NCI-H526 treated with DMSO at 0.1 percent for 48 hours (cell line): ENCODE measurements at regions not wholly inside any gene's neighbourhood (a gene's known extent, or its start where the extent isn't known, plus 50 kb on each side); places are given as distances from the start of the nearest gene placed in this dataset.
"Not testable (repeated sequence)": the region's sequence is repeated elsewhere in the genome, so short reads cannot be mapped to it uniquely, and the experiment has no call there.

Experiments
- DNase-seq: peaks from one replicate; lab custom pipeline; 2025; lab: John Stamatoyannopoulos, UW

DNA sequence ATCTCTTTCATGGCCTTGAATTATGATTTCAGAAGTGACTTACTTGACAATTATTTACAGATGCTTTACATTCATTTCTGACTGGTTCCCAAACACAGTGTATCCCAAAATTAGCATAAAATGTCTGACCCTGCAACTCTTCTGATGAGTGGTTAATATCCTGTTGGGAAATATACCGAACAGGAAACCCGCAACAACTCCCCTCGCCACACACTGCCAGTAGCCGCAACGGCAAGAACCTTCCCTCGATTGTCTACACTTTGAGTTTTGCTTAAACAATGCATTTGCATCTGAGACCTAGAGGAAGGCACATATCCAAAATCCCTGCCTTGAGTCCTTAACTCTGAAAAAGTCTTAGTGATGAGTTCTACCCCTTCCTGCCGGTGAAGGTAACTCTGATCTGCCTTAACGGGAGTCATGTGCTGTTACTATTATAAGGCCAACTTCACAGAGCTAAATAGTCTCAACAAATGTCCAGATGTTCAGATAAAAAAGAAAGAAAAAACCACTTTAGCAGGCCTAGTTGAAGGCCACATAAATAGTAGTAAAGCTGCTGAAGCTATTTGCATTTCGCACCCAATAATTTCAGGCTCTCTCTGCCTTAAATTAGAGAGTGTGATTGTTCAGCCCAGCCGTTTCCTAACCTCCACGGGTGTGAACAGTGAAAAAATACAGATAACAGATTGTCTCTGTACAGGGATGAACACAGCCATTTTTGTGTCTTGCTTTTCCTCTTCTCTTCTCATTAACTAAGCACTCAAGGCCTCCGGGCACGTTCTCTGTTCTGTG lies 321.1 kb downstream of the HS3ST3B1 start:
- no peak for DNase-seq

DNA sequence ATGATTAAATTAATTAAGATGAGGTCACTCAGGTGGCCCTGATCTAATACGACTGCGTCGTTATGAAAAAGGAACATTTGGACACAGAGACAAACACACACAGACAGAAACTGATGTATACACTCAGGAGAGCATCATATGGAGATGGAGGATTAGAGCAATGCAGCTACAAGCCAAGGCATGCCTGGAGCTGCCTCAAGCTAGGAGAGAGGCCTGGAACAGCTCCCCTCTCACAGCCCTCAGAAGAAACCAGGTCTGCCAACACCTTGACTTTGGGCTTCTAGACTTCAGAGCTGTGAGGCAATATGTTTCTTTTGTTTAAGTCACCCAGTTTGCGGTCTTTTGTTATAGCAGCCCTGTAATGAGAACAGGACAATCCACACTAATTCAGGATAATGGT lies 318.9 kb downstream of the HS3ST3B1 start:
- DNase-seq, result no peak

DNA sequence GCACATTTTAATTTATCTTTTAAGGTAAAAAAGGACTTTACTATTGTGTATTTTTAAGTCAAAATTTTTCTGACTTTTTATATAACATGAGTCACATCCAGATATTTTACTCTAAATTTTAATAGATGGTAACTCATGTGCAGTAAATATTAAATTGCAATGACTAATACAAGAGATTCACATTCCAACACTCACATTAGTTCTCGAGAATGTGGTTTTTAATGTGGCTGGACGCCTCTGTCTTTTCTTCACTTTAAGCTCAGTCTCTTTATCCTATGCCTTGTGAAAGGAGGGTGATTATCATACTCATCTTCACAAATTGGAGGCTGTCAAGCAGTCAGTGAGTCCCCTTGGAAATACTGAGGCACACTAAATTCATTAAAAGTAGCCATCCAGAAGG lies 315.6 kb downstream of the HS3ST3B1 start:
- DNase-seq, result no peak

DNA sequence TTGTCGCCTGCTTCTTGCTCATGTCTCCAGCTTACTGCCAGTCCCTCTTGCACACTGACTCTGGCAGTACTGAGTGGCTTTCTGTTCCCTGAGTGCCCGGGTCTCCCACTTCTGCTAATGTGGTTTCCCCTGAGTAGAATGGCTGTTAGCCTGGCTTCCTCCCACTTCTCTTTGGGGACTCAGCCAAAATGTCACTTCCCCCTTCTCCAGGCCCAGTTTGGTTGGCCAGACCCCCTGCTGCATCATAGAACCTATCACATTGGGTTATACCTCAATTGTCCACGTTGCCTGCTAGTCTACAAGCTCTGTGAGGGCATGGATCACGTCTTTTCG lies 304.4 kb downstream of the HS3ST3B1 start:
- no peak for DNase-seq

DNA sequence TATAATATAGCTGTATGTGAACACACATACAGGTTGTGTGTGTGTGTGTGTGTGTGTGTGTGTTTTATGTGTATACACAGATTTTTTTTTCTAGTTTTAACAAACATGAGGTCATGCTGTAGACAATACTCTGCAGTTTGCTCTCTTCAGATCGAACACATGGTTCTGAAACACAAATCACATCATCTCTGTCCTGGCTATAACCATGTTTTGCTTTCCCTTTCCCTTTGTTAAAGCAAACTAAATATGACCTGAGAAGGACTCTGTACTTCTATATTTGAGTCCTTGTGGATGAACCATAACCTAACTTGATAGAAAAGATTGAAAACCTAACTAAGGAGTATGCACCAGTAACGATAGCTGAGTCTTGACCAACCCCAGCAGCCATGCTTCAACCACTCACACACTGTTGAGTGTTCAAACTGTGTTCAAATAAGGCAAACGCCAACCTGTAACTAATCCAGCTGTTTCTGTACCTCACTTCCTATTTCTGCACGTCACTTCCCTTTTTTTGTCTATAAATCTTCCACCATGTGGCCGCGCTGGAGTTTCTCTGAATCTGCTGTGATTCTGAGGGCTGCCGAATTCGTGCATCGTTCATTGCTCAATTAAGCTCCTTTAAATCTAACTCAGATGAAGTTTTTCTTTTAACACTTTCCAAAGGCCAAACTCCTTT lies 303.8 kb downstream of the HS3ST3B1 start:
- DNase-seq, result no peak

DNA sequence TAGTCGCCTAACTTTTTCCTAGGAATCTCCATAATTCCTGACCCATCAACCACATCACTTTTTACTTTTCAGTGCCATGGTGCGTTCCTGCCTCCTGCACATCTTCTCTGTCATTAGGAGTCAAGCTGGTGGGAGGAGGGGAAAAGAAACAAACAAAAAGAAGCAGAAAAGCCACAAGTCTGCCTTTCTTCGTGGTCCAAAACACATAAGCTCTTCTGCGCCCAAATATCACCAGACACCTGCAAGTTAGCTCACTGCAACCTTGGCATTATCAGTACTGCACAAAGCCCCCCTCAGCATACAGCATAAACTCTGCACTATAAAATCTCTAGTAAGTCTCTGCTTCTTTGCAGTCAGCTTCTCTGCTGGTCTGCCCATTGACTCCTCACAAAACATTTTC lies 295.3 kb downstream of the HS3ST3B1 start:
- DNase-seq, result no peak

DNA sequence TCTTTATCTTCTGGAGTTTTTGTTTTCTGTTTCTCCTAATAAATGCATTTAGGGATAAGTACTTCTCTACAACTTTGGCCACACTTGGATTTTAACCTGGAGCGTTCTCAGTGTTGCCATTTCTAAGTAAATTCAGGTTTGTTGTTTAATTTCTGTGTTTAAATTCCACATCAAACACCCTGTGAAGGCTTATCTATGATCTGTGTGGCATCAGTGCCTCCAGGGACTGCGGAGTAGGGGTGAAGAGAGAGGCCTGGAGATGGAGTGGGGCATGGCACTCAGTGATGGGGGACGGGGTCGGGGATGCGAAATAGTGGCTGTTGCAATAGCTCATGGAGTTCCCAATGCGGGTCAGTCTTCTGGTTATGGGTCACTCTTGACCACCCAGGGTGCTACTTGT lies 294.8 kb downstream of the HS3ST3B1 start:
- no peak for DNase-seq

DNA sequence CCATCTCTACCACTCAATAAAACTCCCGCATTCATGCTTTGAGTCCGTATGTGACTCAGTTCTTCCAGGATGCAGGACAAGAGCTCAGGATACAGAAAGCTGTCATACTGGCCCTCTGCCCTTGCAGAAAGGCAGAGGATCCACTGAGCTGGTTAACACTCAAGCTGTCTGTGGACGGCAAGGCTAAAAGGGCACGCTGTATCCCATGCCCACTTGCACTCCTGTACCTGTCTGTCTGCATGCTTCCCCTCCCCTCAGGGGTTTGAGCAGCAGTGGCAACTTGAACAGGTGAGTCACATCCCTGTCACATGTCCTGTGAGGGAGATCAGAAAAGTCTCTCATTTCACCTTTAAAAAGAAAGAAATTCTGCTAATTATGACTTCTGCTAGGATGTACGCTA lies 293.8 kb downstream of the HS3ST3B1 start:
- DNase-seq, result no peak

DNA sequence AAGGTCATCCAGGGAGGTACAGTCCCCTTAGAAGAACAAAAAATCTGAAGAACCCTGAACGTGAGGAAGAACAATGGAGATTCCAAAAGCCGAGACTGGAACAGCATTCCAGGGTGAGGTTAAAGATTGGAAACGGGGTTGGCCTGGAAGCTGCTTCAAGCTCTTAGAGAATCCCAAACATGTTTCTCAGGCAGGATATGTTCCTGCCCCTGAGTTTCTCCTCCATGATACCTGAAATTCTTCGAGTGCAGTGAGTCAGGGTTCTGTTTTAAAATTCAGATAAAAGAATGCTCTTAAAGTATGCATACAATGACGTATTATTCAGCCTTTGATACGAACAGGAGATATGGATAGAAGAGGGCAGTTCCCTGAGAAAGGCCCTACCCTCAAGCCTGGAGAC lies 293.1 kb downstream of the HS3ST3B1 start:
- no peak for DNase-seq

DNA sequence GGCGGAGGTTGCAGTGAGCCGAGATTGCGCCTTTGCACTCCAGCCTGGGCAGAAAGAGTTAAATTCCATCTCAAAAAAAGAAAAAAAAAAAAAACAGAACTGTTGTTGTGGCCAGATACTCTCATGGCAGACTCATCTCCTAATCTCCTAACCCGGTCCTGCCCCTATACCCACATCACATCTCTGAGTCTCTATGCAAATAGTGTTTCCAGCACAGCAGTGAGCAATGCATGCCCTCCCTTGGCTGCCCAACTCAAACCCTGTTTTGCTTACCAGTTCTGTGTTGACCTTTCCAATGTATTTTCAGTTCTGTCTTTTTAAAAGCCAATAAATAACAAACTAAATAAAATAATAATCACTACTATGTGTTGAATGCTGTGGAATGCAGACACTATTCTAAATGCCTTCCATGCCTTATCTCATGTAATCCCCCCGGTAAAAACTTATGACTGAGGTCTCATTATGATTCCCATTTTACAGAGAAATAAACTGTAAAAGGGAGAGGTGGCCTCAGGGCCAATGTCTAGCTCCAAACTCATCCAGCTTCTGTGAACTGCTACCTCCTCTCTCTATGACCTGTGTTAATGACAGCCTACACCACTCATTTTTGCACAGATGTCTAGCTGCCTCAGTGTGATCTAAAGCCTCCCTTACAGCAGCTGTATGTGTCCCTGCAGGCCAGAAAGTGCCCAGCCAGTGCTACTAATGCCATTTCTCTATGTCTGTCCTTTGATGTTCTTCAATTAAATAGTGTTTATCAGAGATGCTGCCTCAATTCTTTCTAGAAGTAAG lies 289.8 kb downstream of the HS3ST3B1 start:
- DNase-seq, result peak; percentile 3

DNA sequence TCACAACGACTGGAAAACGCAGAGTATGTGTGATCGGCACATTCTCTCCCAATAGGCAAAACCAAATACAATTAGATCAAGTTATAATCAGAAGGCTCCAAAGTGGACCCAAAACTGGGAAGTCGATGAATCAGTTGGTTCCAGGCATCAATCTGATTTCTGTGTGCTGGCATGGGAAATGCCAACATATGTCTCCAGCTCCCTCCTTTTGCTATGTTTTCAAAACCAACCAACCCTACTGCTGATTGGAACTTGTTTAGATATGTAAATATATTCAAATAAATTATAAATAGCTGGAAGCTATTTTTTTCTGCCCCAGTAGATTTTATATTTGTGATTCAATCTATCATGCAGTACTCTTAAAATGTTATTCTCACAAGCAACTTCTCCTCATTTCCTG lies 284.2 kb downstream of the HS3ST3B1 start:
- no peak for DNase-seq

DNA sequence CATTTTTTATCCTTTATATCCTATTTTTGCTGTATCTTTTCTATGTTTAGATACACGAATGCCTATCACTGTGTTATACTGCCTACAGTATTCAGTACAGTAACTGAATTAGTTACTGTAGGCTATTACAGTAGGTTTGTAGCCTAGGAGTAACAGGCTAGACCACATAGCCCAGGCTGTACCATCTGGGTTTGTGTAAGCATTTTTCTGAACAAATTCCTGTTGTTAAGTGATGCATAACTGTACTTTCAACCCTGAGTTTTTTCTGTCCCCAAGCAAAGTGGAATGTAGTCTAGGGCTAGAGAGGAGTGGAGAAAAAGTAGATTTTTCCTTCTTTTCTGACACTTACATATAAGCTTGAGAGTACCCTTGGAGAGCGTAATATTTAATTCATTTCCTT lies 282.1 kb downstream of the HS3ST3B1 start:
- no peak for DNase-seq

DNA sequence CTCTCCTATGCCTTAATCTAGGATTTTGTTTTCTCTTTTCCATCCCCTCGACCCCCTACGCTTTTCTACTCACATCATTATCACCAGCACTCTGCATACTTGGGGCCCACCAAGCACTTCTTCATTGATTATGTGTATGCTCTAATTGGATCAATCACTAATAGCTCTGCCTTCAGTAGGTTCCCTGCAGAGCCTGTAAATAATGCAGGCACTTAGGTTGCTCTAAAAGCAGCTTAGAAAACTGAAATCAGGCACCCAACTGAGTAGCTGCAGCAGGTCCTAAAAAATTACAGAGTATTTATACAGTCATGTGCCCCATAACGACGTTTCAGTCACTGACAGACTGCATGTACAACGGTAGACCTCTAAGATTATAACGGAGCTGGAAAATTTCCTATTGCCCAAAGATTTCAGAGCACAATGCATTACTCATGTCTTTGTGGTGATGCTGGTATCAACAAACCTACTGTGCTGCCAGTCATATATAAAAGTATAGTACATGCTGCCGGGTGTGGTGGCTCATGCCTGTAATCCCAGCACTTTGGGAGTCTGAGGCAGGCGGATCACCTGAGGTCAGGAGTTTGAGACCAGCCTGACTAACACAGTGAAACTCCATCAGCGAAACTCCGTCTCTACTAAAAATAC lies 280.4 kb downstream of the HS3ST3B1 start:
- DNase-seq, result no peak

DNA sequence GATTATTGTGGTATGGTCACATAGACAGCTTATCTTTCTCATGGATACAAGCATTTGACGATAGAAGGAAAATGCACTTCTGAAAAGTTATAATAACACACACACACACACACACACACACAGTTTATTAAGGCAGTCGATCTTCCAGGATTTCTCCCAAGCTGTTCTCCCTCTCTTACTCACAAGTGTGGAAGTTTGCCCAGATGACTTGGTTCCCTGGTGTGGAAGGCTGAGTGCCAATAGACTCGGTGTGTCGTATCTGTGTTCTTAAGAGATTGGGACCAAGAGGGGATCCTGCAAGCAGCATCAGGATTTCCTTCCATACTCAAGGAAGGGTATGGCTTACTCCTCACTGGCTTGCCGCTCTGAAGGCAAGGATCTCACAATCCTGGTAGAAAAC lies 279.6 kb downstream of the HS3ST3B1 start:
- DNase-seq, result no peak

DNA sequence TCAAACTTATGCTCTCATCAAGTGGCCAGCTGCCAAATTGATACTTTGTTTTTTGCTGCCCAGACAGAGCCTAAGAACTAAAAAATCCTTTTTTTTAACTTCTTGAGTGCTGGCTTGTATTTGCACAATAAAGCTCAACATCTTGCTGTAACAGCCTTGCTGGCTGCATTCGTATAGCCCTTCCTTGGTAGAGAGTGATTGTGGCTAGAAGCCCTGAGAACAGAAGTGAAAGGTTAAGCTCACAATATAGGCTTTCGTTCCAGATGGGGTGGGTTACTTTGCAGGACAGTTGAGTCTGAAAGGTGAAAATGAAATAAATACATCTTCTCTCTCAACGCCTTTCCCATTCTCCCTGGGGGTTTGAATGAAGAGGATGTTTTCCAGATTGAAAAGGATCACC lies 278.8 kb downstream of the HS3ST3B1 start:
- no peak for DNase-seq

DNA sequence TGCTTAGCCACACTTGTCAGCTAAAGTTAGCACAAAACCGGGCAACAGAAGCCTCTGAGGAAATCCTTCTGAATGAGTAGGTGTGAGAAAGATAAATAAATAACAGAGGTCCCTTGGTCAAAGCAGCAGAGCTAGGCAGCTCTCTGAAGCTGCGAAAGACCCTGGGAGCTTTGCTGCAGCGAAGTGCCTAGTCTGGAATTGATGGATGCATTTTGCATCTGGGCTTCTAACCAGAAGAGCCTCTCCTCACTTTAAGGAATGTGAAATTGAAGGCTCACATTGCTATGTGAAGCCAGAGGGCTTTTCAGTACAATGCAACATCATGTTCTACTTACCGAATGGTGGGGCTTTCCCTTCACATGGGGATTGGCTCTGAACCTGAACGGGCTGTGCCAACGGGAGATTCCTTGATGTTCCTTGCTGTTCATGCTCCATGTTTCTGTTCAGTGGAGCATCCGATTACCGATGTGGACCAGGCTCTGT lies 274.6 kb downstream of the HS3ST3B1 start:
- no peak for DNase-seq

DNA sequence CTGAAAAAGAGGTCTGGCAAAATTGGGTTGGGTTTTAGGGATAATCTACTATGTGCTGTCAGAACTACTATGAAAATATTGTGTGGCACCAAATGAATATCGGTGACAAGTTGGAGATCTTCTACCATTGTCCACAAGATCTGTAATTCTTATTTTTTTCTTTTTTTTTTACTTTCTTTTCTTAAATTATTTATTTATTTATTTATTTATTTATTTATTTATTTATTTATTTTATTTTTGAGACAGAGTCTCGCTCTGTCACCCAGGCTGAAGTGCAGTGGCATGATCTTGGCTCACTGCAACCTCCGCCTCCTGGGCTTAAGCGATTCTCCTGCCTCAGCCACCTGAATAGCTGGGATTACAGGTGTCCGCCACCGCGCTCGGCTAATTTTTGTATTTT lies 259.4 kb downstream of the HS3ST3B1 start:
- DNase-seq, result not testable (repeated sequence)

DNA sequence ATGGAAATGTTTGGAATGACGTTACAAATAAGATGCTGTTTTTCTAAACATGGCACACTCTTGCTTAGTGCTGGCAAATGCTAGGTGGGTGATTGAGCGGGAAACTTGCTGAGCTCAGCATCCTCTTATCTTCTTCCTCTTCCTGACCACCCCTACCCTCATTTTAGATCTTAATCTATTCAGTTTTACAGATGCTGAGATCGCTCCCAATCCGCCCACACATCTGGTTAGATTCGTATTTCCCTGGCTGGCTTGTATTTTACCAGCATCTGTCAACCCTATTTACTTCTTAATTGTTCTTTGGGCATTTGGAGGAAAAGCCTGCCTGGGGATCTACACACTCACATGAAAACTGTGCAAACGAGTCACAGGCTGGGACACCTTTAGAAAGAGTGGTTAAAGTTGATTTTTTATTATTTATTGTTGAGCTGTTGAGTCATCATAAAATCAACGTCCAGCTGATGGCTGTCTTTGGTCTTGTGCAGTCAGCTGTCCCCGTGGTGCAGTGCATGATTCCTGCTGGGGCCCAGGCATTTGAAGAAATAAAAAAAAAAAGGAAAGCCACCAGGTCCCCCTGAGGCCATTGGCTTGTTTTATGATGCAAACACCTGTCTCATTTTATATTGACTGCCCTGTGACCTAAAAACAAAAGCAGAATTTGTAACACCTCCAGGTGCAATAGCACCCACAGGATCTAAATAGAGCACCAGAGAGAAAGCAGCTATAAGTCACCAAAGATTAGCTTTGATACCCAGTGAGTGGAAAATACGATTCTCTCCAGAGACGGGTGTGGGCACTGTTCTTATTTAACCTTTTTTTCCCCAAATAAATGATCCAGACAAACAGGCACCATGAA lies 258.6 kb downstream of the HS3ST3B1 start:
- no peak for DNase-seq

DNA sequence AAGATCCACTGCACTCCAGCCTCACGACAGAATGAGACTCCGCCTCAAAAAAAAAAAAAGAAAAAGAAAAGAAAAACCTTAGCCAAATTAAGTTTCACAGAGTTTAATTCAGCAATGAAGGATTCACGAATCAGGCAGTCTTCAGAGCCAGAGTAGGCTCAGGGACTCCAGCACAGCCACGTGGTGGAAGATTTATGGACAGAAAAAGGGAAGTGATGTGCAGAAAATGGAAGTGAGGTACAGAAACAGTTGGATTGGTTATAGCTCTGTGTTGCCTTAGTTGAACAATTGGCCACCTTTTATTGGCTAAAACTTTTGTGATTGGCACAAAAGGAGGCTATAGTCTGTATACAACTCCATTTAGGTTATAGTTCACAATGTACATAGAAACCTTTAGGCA lies 256.6 kb downstream of the HS3ST3B1 start:
- no peak for DNase-seq

DNA sequence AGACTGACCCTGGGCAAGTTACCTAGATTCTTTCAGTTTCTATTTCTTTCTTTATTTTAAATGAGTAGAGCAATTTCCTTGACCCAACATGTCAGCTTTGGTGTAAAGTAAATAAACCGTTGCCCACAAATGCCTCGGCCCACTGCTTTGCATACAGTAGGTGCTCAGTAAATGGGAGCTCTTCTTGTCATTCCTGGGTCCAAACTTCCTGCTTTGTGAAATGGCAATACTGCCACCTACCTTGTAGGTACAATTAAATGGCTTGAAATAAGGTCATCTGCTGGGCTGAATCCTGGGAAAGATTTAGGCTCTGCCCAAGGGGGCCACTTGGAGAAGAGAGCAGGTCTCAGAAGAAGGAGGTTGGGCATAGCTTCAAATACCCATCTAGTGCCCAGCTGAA lies 253.0 kb downstream of the HS3ST3B1 start:
- DNase-seq, result no peak

DNA sequence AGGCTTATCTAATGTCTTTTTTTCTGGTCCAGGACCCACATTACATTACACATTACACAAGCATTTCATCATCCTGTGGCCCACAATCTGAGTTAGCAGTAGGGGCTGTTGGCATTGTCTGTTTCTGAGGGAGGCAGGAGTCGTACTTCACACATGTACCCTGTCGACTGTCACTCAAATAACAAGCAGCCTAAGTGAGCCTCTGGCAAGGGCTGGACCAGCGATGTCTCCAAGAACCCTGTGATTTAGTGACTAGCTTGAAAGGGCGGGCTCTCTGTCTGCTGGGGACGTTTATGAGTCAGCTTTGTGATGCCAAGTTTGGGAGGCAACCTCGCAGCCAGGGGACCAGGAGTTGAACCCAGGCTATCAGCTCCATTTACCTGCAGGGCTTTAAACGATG lies 251.4 kb downstream of the HS3ST3B1 start:
- no peak for DNase-seq

DNA sequence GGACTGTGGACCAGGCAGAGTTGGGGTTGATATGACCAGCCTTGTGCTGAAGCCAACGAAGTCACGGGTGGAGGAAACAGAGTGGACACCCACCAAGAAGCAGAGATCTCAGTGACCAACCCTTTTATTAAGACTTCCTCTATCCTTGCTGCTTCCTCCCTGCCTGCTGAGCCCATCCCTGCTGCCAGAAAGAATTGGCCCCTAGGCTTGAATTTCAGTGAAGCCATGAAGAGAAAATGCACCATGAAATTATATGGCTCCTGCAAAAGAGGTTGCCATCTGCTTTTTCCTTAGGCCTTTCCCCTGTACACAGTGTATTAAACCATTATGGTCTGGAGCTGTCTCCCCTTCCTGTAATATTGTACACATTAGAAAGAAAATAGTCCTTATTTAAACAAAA lies 246.7 kb downstream of the HS3ST3B1 start:
- no peak for DNase-seq
